KMS-11 (cell line): ENCODE measurements at regions not wholly inside any gene's neighbourhood (a gene's known extent, or its start where the extent isn't known, plus 50 kb on each side); places are given as distances from the start of the nearest gene placed in this dataset.
"Not testable (repeated sequence)": the region's sequence is repeated elsewhere in the genome, so short reads cannot be mapped to it uniquely, and the experiment has no call there.

Experiments used
- H2AFZ ChIP-seq: fragments of 200-600 bp; sonication (generic); 2 replicates; pipeline ENCODE4 v1.6.1; 2016; ENCODE audit warnings: antibody characterized with exemption, mixed run types, low read depth
- H3K27ac ChIP-seq: fragments of 200-600 bp; sonication (generic); 2 replicates; pipeline ENCODE4 v1.6.1; 2016; ENCODE audit warnings: mild to moderate bottlenecking, mixed run types
- H3K27me3 ChIP-seq: fragments of 200-600 bp; sonication (generic); 2 replicates; pipeline ENCODE4 v1.6.1; 2017; ENCODE audit warnings: mild to moderate bottlenecking, low read depth, mixed run types, moderate library complexity; ENCODE audit not compliant: insufficient read depth
- H3K36me3 ChIP-seq: fragments of 200-600 bp; sonication (generic); 2 replicates; pipeline ENCODE4 v1.6.1; 2017; ENCODE audit warnings: mild to moderate bottlenecking, mixed run types; ENCODE audit not compliant: insufficient read depth
- H3K4me1 ChIP-seq: fragments of 200-600 bp; sonication (generic); 2 replicates; pipeline ENCODE4 v1.6.1; 2016; ENCODE audit warnings: mild to moderate bottlenecking, low read depth, mixed run types; ENCODE audit not compliant: poor library complexity, severe bottlenecking
- H3K4me2 ChIP-seq: fragments of 200-600 bp; sonication (generic); 2 replicates; pipeline ENCODE4 v1.7.0; 2016; ENCODE audit warnings: mild to moderate bottlenecking, mixed run types
- H3K4me3 ChIP-seq: fragments of 200-600 bp; sonication (generic); IDR thresholded peaks from 2 replicates; pipeline ENCODE4 v1.6.1; 2017; ENCODE audit warnings: low read depth, low read length, mixed read lengths; ENCODE audit not compliant: insufficient read depth
- H3K79me2 ChIP-seq: fragments of 200-600 bp; sonication (generic); 2 replicates; pipeline ENCODE4 v1.6.1; 2016; ENCODE audit warnings: low read depth, mixed run types; ENCODE audit not compliant: insufficient read depth
- H3K9ac ChIP-seq: fragments of 200-600 bp; sonication (generic); 2 replicates; pipeline ENCODE4 v1.6.1; 2016; ENCODE audit warnings: mild to moderate bottlenecking, mixed run types
- H4K20me1 ChIP-seq: fragments of 200-600 bp; sonication (generic); 2 replicates; pipeline ENCODE4 v1.6.1; 2016; ENCODE audit warnings: mild to moderate bottlenecking, mixed run types; ENCODE audit not compliant: insufficient read depth
- TF ChIP-seq, protein P1 (sequence below): fragments of 200-600 bp; sonication (generic); conservative IDR thresholded peaks from 2 replicates; pipeline ENCODE4 v1.6.1; 2017; ENCODE audit warnings: low read depth, mild to moderate bottlenecking, antibody characterized with exemption, low read length, moderate library complexity, mixed read lengths

DNA sequence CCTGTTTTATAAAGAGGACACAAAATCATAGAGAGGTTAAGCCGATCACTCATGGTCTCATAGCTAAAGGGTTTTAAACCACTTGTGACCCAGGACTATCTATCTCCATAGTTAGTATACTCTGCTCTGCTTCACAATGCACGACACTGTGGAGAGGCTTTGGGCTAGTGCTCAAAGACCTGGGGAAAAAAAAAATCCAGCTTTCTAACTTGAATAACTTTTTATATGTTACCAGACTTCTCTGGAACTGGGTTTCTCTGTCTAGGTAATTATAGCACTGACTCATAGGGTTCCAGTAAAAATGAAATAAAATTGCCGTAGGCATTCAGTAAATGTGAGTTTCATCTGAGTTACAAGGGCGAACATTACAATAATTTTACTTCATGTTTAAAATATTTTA lies 273.7 kb upstream of the TECRL start:
- Histone ChIP-seq H3K36me3 (no peaks in the 10 kb centered on the region), H4K20me1 (no peaks in the 10 kb centered on the region), H3K4me1 (no peaks in the 10 kb centered on the region), H3K27me3 (no peaks in the 10 kb centered on the region), H3K4me2 (no peak overlapping the region), H2AFZ (no peak overlapping the region), H3K9ac (no peak overlapping the region), H3K79me2 (no peaks in the 10 kb centered on the region), H3K27ac (no peak overlapping the region), H3K4me3 (no peak overlapping the region)
- TF ChIP-seq, protein P1, sequence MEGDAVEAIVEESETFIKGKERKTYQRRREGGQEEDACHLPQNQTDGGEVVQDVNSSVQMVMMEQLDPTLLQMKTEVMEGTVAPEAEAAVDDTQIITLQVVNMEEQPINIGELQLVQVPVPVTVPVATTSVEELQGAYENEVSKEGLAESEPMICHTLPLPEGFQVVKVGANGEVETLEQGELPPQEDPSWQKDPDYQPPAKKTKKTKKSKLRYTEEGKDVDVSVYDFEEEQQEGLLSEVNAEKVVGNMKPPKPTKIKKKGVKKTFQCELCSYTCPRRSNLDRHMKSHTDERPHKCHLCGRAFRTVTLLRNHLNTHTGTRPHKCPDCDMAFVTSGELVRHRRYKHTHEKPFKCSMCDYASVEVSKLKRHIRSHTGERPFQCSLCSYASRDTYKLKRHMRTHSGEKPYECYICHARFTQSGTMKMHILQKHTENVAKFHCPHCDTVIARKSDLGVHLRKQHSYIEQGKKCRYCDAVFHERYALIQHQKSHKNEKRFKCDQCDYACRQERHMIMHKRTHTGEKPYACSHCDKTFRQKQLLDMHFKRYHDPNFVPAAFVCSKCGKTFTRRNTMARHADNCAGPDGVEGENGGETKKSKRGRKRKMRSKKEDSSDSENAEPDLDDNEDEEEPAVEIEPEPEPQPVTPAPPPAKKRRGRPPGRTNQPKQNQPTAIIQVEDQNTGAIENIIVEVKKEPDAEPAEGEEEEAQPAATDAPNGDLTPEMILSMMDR: no peak

DNA sequence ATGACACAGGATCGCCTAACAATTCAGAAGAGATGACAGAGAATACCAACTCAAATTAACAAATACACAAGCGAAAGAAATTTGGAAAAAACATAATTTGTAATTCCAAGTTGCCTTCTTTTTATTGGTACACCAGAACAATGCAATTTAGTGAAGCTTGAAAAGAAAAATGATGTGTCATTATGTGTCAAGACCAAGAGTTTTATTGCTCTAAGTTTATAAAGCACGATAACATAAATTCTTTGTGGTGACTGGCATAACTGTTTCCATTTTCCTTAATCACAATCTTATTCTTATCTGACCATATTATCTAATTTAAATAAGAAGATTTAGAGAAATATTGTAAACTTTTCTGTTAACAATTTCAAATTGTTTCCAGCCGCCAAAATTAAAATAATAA lies 273.2 kb upstream of the TECRL start:
- Histone ChIP-seq H3K27me3 (no peaks in the 10 kb centered on the region), H3K4me1 (no peaks in the 10 kb centered on the region), H3K36me3 (no peaks in the 10 kb centered on the region), H3K27ac (no peak overlapping the region), H4K20me1 (no peaks in the 10 kb centered on the region), H2AFZ (no peak overlapping the region), H3K9ac (no peak overlapping the region), H3K4me3 (no peak overlapping the region), H3K79me2 (no peaks in the 10 kb centered on the region), H3K4me2 (no peak overlapping the region)
- TF ChIP-seq, protein P1: no peak

DNA sequence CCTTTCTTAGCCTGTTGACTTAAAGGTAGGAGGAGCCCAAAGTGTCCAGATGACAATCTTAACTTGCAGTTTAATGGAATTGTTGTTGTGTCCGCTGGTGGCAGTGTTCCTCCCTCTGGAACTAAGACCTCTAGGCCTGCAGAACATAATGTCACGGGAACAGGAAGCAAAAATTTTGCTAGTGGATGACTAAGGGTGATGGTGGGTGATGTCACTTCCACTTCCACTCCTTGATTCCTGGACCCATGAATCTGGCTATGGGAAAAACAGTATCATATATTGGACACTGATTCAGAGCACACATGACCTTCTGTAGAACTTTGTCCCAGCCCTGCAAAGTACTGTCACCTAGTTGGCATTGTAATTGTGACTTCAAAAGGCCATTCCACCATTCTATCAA lies 263.9 kb upstream of the TECRL start:
- not testable (repeated sequence) for H3K9ac ChIP-seq, H2AFZ ChIP-seq, H3K4me2 ChIP-seq, H3K4me1 ChIP-seq, H3K27ac ChIP-seq, H4K20me1 ChIP-seq, H3K36me3 ChIP-seq, H3K79me2 ChIP-seq, H3K27me3 ChIP-seq, H3K4me3 ChIP-seq

DNA sequence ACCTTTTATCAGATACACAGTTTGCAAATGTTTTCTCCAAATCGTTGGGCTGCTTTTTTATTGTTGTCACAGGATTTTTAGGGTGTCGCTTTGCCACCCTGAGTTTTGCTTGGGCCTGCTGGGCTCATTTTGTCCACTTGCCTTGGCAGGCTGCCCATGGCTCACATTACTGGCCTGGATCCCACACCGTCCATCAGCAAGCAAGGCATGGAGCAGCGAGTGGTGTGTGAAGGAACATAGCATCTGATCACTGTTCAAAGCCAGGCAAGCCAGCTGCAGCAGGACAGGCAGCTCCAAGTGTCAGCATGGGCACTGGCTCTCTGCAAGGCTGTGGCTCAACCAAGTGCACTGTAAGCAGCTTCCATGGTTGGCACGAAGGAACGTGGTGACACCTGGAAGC lies 261.4 kb upstream of the TECRL start:
- no peaks in the 10 kb centered on the region for H4K20me1 ChIP-seq
- no peak overlapping the region for H3K9ac ChIP-seq
- TF ChIP-seq, protein P1: no peak
- H3K4me3 ChIP-seq: no peak overlapping the region
- H3K4me1 ChIP-seq: no peaks in the 10 kb centered on the region
- H3K4me2 ChIP-seq: no peak overlapping the region
- no peaks in the 10 kb centered on the region for H3K36me3 ChIP-seq
- no peaks in the 10 kb centered on the region for H3K27me3 ChIP-seq
- H3K27ac ChIP-seq: no peak overlapping the region
- no peaks in the 10 kb centered on the region for H3K79me2 ChIP-seq
- no peak overlapping the region for H2AFZ ChIP-seq

DNA sequence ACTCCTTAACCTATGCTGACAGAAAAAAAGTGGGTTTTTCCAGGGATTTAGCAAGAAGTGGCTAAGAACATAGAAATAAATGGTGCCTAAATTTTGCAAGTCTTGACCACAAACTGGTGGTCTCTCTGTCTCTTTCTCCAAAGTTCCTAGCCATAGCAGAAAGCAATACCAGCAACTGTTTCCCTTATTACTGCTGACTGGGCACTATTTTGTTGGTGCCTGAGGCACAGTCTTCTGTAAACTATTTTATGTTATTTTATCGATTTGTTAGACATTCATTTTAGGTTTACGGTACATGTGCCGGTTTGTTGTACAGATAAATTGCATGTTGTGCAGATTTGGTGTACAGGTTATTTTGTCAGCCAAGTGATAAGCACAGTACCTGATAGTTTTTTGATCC lies 234.6 kb upstream of the TECRL start:
- no peaks in the 10 kb centered on the region for H3K27me3 ChIP-seq
- TF ChIP-seq, protein P1: no peak
- no peak overlapping the region for H3K9ac ChIP-seq
- H3K79me2 ChIP-seq: no peaks in the 10 kb centered on the region
- no peak overlapping the region for H3K4me3 ChIP-seq
- no peaks in the 10 kb centered on the region for H4K20me1 ChIP-seq
- H3K4me1 ChIP-seq: no peaks in the 10 kb centered on the region
- no peak overlapping the region for H3K4me2 ChIP-seq
- no peak overlapping the region for H2AFZ ChIP-seq
- no peak overlapping the region for H3K27ac ChIP-seq
- no peaks in the 10 kb centered on the region for H3K36me3 ChIP-seq
